GM18868 (cell line): ENCODE measurements at regions not wholly inside any gene's neighbourhood (a gene's known extent, or its start where the extent isn't known, plus 50 kb on each side); places are given as distances from the start of the nearest gene placed in this dataset.

Source experiments
- ATAC-seq: cut with Tn5 transposase; IDR thresholded peaks from one replicate; pipeline ENCODE4 v1.9.1; 2021; ENCODE audit warnings: mild to moderate bottlenecking, moderate library complexity; ENCODE audit not compliant: unreplicated experiment

DNA sequence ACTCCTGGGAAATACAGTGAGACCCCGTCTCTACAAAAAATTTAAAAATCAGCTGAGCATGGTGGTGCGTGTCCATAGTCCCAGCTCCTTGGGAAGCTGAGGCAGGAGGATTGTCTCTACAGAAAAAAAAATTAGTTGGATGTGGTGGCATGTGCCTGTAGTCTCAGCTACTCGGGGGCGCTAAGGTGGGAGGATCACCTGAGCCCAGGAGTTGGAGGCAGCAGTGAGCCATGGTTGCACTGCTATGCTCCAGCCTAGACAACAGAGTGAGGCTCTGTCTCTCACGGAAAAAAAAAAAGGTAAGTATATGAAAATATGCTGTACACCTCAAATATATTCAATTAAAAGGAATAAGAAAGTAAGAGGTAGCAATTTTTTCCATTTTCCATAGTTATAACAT lies 92.5 kb upstream of the TGIF1 start:
- ATAC-seq, result no peak

- ATAC-seq, result no peak
Measured at GRCh38 chr18:3358310-3358709, 91.7 kb upstream of the TGIF1 start.

- ATAC-seq, result no peak
Measured at GRCh38 chr18:3360211-3360610, 89.8 kb upstream of the TGIF1 start.

DNA sequence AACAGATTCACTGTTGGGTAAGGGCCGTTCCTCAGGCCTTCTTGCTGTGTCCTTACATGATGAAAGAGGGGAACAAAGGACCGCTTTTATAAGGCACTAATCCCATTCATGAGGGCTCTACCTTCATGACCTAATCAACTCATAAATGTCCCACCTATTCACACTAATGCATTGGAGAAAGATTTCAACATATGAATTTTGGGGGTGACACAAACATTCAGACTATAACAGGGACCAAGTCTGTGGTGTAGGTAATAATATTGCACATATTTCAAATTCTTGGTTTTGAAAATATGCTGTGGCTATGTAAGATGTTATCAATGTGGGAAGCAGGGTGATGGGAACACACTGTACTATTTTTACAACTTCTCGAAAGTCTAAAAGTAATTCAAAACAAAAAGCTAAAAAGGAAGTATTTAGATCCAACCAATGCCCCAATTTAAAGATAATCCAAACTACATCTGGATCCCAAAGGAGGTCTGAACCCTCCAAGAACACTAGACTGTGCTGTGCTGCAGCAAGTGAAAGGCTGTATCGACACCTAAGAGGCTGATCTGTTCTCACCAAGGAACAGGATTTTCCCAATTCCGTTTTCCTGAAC lies 82.4 kb upstream of the TGIF1 start:
- ATAC-seq, result no peak

DNA sequence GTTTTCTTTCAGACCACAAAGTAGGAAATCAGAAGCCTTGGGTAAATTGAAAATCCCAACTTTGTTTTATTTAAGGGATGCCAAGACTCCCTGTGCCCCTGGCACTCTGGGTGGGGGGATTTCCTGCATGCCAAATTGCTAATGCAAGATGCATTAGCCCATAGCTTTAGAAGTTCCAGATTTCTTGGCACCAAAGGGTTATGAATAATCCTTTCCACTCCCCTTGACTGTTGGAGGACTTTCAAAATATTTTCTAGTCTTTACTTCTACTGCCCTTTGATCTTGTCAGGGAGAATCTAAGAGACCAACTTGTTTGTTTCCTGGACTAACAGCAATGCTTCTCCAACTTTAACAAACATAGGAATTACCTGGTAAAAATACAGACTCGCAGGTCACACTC lies 81.8 kb upstream of the TGIF1 start:
- ATAC-seq, result no peak

DNA sequence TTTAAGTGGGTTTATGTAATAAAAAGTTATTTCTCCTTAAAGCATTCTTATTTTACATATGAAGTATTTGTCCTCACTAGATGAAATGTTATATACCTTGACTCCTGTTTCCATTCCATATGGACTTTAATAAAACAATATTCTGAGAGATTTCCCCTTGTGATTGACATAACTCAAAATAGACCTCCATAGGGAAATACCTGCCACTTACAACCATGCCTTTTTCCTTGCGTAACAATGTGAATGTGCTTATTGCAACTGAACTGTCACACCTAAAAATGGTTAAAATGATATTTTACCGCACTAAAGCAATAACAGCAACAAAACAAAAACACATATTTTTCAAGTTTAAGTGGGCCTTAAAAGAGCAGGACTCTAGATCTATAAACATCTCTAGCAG lies 70.3 kb upstream of the TGIF1 start:
- ATAC-seq, result no peak

DNA sequence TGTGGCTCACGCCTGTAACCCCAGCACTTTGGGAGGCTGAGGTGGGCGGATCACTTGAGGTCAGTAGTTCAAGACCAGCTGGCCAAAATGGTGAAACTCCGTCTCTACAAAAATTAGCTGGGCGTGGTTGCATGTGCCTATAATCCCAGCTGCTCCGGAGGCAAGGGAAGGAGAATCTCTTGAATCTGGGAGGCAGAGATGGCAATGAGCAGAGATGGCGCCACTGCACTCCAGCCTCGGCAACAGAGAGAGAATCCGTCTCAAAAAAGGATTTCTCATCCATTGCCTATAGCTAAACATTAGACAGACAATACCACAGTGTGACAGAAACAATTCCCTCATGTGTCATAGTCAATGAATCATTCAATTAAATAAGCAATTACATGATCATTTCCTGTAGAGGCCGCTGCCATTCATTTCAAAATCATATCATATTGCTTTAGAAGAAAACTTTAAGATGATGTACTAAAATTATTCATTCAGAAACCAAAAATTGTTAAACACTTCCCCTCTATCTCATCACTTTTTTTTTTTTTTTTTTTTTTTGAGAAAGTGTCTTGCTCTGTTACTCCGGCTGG lies 69.5 kb upstream of the TGIF1 start:
- ATAC-seq, result no peak

DNA sequence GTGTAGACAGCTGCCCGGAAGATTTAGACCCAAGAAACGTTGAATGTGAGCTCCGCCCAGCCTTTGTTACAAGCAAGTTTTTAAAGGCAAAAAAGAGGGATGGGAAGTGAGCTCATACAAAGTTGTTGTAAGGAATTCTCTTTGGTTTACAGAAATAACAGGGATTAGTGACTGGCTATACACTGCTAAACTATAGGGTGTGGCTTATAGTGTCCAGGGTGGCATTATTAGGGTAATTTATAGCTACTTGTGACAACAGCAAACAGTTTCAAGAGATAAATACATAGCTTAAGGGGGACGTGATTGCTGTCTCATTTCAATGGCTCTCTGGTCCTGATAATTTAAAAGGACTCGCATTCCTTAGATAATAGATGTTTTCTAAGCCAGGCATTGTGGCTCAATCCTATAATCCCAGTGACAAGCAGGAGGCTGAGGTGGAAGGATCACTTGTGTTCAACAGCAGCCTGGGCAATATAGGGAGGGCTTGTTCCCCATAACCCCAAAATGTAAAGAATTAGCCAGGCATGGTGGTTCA lies 66.5 kb upstream of the TGIF1 start:
- no peak for ATAC-seq

DNA sequence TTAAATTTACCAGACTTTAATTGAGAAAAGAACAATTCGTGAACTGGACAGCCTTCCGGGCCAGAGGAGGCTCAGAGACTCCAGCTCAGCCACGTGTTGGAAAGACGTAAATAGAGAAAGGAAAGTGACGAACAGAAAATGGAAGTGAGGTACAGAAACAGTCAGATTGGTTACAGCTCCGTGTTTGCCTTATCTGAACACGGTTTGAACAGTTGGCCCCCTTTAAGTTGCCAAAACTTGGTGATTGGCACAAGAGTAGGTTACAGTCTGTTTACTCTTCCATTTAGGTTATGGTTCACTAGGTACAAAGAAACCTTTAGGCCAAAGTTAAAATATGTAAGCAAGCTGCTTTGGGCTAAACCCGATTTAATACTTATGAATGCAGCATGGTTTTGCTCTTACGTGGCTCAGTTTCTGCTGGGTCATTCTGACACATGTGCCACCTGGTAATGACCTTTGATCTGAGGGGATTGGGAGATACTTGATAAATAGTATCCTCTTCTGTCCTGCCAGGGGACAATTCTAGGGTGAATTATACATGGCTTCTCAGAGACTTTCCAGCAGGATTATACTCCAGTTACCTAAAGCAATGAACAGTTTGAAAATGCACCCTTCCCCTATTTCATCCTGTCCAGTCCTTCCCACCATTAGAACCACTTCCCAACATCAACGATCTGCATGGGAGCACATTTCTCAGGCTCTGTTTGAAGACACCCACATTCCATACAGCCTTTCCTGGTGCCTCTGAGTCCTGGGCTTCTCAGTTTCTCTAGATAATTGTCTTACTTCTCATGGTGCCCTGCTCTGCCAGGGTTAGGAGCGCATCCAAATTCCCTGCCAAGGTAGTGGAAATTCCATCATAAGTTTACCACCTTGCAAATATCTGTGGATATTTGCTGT lies 65.1 kb upstream of the TGIF1 start:
- peak; percentile 60 for ATAC-seq

GRCh38 chr18:3388323-3388722 lies 61.6 kb upstream of the TGIF1 start:
- ATAC-seq, result no peak

DNA sequence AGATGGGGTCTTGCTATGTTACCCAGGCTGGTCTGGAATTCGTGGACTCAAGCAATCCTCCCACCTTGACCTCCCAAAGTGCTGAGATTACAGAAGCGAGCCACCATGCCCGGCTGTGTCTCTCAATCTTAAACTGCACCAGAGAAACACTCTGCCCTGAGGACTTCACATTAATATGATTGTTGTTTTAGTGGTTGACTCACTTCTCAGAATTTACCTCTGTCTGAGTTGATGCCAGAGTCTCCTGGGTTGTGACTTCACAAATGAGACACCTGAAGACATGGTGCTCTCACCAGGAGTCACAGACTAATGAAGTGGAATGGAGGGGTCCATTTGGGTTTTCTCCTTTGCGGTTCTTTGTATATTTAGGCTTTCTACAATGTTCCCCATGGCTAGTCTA lies 61.0 kb upstream of the TGIF1 start:
- no peak for ATAC-seq

- no peak for ATAC-seq
Measured at GRCh38 chr18:3389977-3390376, 60.0 kb upstream of the TGIF1 start.

DNA sequence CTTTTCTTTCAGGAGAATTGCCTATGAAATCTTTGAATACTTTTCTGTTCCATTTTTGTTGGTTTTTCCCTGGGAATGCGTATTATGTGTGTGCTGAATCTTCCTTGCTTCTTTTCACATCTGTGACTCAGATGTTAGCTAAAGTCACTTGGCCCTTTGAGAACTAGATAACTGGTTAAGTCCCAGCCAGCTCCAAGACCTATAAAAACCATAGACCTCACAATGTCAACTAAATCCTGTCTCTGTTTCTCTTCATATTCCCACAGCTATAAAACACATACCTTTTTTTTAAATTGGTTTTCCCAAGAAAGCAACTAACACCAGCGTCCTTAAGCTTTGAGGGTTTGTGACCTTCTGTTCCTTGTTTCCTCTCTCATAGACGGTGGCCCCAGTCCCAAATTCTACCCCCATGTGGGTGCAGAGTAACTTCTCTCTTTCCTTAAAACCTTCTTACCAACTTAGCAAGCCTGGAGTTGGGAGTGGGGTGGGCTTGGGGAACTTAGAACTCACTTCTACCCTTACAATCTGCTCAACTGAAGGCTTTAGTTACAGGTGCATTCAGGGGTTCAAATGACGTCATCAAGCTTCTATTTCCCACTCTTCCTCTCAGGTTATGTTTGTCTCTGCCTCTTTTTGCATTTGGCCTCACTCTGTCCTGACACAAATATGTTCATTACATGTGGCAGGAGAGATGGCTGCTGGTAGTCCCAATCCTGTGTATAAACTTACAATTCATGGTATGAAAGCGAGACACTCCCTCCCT lies 58.1 kb upstream of the TGIF1 start:
- no peak for ATAC-seq

- no peak for ATAC-seq
Measured at GRCh38 chr18:3392467-3392855, 57.5 kb upstream of the TGIF1 start.

GRCh38 chr18:3394648-3395047 lies 55.3 kb upstream of the TGIF1 start:
- no peak for ATAC-seq

- no peak for ATAC-seq
Measured at GRCh38 chr18:3395466-3395865, 54.5 kb upstream of the TGIF1 start.

DNA sequence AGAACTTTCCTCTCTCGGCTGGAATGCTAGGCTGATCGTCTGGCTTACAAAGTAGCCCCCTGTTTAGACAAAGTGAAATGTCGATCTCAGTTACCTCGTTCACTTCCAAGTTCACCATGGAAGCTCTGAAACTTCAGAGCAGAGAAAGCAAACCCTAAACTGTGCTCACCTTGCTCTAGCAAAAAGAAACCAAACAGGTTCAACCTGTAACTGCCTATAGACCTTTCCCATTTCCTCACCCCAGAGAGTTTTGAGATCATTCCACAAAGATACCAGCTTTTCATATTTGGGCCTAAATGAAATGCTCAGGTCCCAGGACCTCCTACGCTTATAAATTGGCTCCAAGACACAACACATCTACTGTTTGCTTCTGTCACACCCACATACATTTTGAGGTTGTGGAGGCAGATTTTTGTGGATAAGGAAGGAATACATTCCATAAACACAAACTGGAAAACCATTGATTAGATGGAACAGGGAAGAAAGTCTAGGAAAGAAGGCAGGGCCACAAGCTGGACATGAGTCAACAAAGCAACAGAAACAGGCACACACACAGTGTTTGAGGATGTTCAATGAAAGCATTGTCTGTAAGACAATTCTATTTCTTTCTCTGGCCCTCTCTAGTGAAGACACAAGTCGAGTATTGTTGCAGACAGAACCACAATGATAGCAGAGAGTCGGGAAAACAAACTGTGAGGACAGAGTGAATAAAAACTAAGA lies 52.8 kb upstream of the TGIF1 start:
- ATAC-seq, result no peak

DNA sequence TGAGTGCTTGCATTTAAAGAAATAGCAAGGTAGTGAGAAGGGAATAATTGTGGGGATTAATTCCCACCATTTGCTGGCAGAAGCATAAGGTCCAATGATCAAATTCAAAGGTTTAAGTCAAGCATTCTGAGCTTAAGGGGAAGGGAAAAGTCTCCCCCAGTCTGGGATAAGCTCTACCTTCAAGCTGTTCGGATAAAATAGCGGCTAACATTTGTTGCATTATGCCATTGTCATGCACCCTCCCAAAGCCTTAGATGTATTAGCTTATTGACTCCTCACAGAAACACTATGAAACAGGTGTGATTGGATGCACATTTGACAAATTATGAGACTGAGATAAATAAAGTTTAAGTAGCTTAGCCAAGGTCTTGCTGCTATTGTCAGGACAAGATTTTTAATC lies 52.2 kb upstream of the TGIF1 start:
- ATAC-seq, result no peak
